Activated effector memory CD4-positive, alpha-beta T cell treated with Interleukin-2 at 50 U/mL for 16 hours (primary cell): ENCODE measurements at regions not wholly inside any gene's neighbourhood (a gene's known extent, or its start where the extent isn't known, plus 50 kb on each side); places are given as distances from the start of the nearest gene placed in this dataset.
"Not testable (repeated sequence)": the region's sequence is repeated elsewhere in the genome, so short reads cannot be mapped to it uniquely, and the experiment has no call there.

Source experiments
- DNase-seq: peaks from one replicate; pipeline ENCODE4 v3.0.0-alpha.2; 2020

- no peak for DNase-seq
Measured at GRCh38 chr2:88396209-88396608, 56.3 kb downstream of the FOXI3 start.

GRCh38 chr2:88377641-88377991 is 74.9 kb downstream of the FOXI3 start:
- DNase-seq, result no peak

GRCh38 chr2:88372042-88372441 is 80.5 kb downstream of the FOXI3 start:
- DNase-seq, result no peak

- not testable (repeated sequence) for DNase-seq
Measured at GRCh38 chr2:88365408-88365807, 87.1 kb downstream of the FOXI3 start.

- no peak for DNase-seq
Measured at GRCh38 chr2:88355486-88355885, 97.0 kb downstream of the FOXI3 start.

- no peak for DNase-seq
Measured at GRCh38 chr2:88351249-88351601, 101.3 kb downstream of the FOXI3 start.

- peak; percentile 47 for DNase-seq
Measured at GRCh38 chr2:88350331-88351248, 101.9 kb downstream of the FOXI3 start.

- DNase-seq, result no peak
Measured at GRCh38 chr2:88345842-88346241, 106.7 kb downstream of the FOXI3 start.

GRCh38 chr2:88342749-88343148 is 109.7 kb downstream of the FOXI3 start:
- DNase-seq, result no peak

GRCh38 chr2:88334418-88334817 is 118.1 kb downstream of the FOXI3 start:
- DNase-seq, result no peak

- DNase-seq, result no peak
Measured at GRCh38 chr2:88331239-88331638, 121.3 kb downstream of the FOXI3 start.

GRCh38 chr2:88329815-88330603 is 122.5 kb downstream of the FOXI3 start:
- DNase-seq, result no peak

- no peak for DNase-seq
Measured at GRCh38 chr2:88321449-88322248, 130.8 kb downstream of the FOXI3 start.

GRCh38 chr2:88320076-88320773 is 132.3 kb downstream of the FOXI3 start:
- no peak for DNase-seq

GRCh38 chr2:88318956-88319330 is 133.6 kb downstream of the FOXI3 start:
- no peak for DNase-seq

- no peak for DNase-seq
Measured at GRCh38 chr2:88318071-88318955, 134.2 kb downstream of the FOXI3 start.

- no peak for DNase-seq
Measured at GRCh38 chr2:88310787-88311186, 140.6 kb downstream of the THNSL2 start.

GRCh38 chr2:88307817-88308216 is 137.7 kb downstream of the THNSL2 start:
- no peak for DNase-seq

GRCh38 chr2:88303865-88304264 is 133.7 kb downstream of the THNSL2 start:
- DNase-seq, result no peak

- DNase-seq, result no peak
Measured at GRCh38 chr2:88296247-88296646, 126.1 kb downstream of the THNSL2 start.

GRCh38 chr2:88283886-88284592 is 113.9 kb downstream of the THNSL2 start:
- DNase-seq, result no peak
